WTC11 (cell line): ENCODE measurements at regions not wholly inside any gene's neighbourhood (a gene's known extent, or its start where the extent isn't known, plus 50 kb on each side); places are given as distances from the start of the nearest gene placed in this dataset.

Source experiments
- CTCF ChIP-seq: fragments of 200-600 bp; IDR thresholded peaks from 2 replicates; pipeline ENCODE4 v1.8.0; 2022; ENCODE audit warnings: antibody characterized with exemption
- EMX1 ChIP-seq: fragments of 250-450 bp; sonication (Bioruptor Pico); IDR thresholded peaks from 2 replicates; pipeline ENCODE4 v1.8.0; 2021; ENCODE audit warnings: mild to moderate bottlenecking
- STAT6 ChIP-seq: sonication (generic); formaldehyde crosslinking; conservative IDR thresholded peaks from 2 replicates; pipeline ENCODE4 v1.8.1; 2023; ENCODE audit warnings: mild to moderate bottlenecking, low read depth, missing genetic modification reagents, moderate library complexity
- TEAD1 ChIP-seq: sonication (generic); formaldehyde crosslinking; IDR thresholded peaks from 2 replicates; pipeline ENCODE4 v1.8.0; 2022; ENCODE audit warnings: mild to moderate bottlenecking, missing genetic modification reagents
- ZNF138 ChIP-seq: sonication (generic); formaldehyde crosslinking; conservative IDR thresholded peaks from 2 replicates; pipeline ENCODE4 v1.8.1; 2022; ENCODE audit warnings: mild to moderate bottlenecking, moderate library complexity, missing genetic modification reagents

GRCh38 chr10:44300666-44301649 lies 83.9 kb downstream of the CXCL12 start:
- TF ChIP-seq TEAD1 (CRISPR knock-in tag) (no peak), CTCF (no peak), STAT6 (no peak), EMX1 (CRISPR knock-in tag) (no peak), ZNF138 (CRISPR knock-in tag) (no peak)
